VCaP (cell line): ENCODE measurements at regions not wholly inside any gene's neighbourhood (a gene's known extent, or its start where the extent isn't known, plus 50 kb on each side); places are given as distances from the start of the nearest gene placed in this dataset.

Experiments
- H3K27ac ChIP-seq: fragments of 450-650 bp; 2 replicates; pipeline ENCODE4 v1.5.1; 2017
- CTCF ChIP-seq: fragments of 450-650 bp; conservative IDR thresholded peaks from 2 replicates; pipeline ENCODE4 v1.5.1; 2017; ENCODE audit warnings: mild to moderate bottlenecking, moderate library complexity

- H3K27ac ChIP-seq: no peak overlapping the region
- TF ChIP-seq CTCF: no peak
Measured at GRCh38 chr4:137082061-137082460, 450.2 kb downstream of the PCDH18 start.

- TF ChIP-seq CTCF: no peak
- H3K27ac ChIP-seq: no peak overlapping the region
Measured at GRCh38 chr4:137076908-137077307, 455.4 kb downstream of the PCDH18 start.

GRCh38 chr4:137075586-137075985 is 456.7 kb downstream of the PCDH18 start:
- TF ChIP-seq CTCF: no peak
- H3K27ac ChIP-seq: no peak overlapping the region

- no peak for TF ChIP-seq CTCF
- no peak overlapping the region for H3K27ac ChIP-seq
Measured at GRCh38 chr4:137070614-137071013, 461.7 kb downstream of the PCDH18 start.

- no peak overlapping the region for H3K27ac ChIP-seq
- no peak for TF ChIP-seq CTCF
Measured at GRCh38 chr4:137069473-137069872, 462.8 kb downstream of the PCDH18 start.

- TF ChIP-seq CTCF: no peak
- no peak overlapping the region for H3K27ac ChIP-seq
Measured at GRCh38 chr4:137067735-137068134, 464.6 kb downstream of the PCDH18 start.

- no peak for TF ChIP-seq CTCF
- no peak overlapping the region for H3K27ac ChIP-seq
Measured at GRCh38 chr4:137065311-137065710, 467.0 kb downstream of the PCDH18 start.

- no peak for TF ChIP-seq CTCF
- no peak overlapping the region for H3K27ac ChIP-seq
Measured at GRCh38 chr4:137063961-137064360, 468.3 kb downstream of the PCDH18 start.
